Psoas muscle (tissue), 7 donors: ENCODE measurements at regions not wholly inside any gene's neighbourhood (a gene's known extent, or its start where the extent isn't known, plus 50 kb on each side); places are given as distances from the start of the nearest gene placed in this dataset.

ENCODE experiments used
- ATAC-seq, 4 donors: fragments of 200-7000 bp; cut with Tn5 transposase; one replicate each; pipeline ENCODE4 v1.9.1; 2020; ENCODE audit warnings: moderate library complexity in 3 of 4, mild to moderate bottlenecking in 2 of 4
- DNase-seq, 2 donors: peaks; one replicate each; pipeline ENCODE4 v3.0.0-alpha.2; 2020
- H3K27ac ChIP-seq: fragments of 200-600 bp; one replicate; pipeline ENCODE4 v1.8.0; 2022
- H3K27me3 ChIP-seq, 3 donors: fragments of 200-600 bp in 1 of 3; one replicate each; pipeline versions ENCODE4 v1.6.1 to v1.8.0; 2013 to 2022; ENCODE audit warnings: low read length in 2 of 3, mild to moderate bottlenecking in 2 of 3, moderate library complexity in 1 of 3; ENCODE audit not compliant: insufficient read depth in 3 of 3
- H3K36me3 ChIP-seq, 2 donors: fragments of 200-600 bp in 1 of 2; one replicate each; pipeline versions ENCODE4 v1.6.1 to v1.8.0; 2013 to 2022; ENCODE audit warnings: low read depth in 1 of 2, mild to moderate bottlenecking in 1 of 2, moderate library complexity in 1 of 2; ENCODE audit not compliant: insufficient read depth in 1 of 2
- H3K4me1 ChIP-seq: fragments of 200-600 bp; one replicate; pipeline ENCODE4 v1.8.0; 2022
- H3K4me3 ChIP-seq: fragments of 200-600 bp; one replicate; pipeline ENCODE4 v1.8.0; 2022; ENCODE audit warnings: mild to moderate bottlenecking
- H3K9me3 ChIP-seq: fragments of 200-600 bp; one replicate; pipeline ENCODE4 v1.8.0; 2022
- WGBS, 3 donors: extraction: QIAGEN DNeasy Blood & Tissue Kit; methylation state at CpG; one replicate each; pipeline versions ENCODE4 v1.1.6 to v1.1.7; 2013; 5-methylcytosine and 5-hydroxymethylcytosine counted together
- intact Hi-C, 2 donors: fragments of 100-400 bp; cut with DNase I; formaldehyde crosslinking; loops; one replicate each; pipeline versions ENCODE4 v1.11.0 to v1.14.2; 2022
- TF ChIP-seq, protein P1 (sequence below): fragments of 200-600 bp; IDR thresholded peaks from one replicate; pipeline ENCODE4 v1.8.0; 2022; ENCODE audit warnings: antibody characterized with exemption
- donor health status: healthy with polysubstance abuse.
- donor health status: DM: no; HTN: no; CAD: no; lungs with moderate emphysema.
- donor health status: Bipolar disorder and iron deficiency.
- donor health status: healthy.
- donor health status: DM: yes; HTN: yes; CAD: no.
- donor health status: DM: no; HTN: no; CAD: no.
- donor health status: DM: yes; HTN: yes; CAD: no.

DNA sequence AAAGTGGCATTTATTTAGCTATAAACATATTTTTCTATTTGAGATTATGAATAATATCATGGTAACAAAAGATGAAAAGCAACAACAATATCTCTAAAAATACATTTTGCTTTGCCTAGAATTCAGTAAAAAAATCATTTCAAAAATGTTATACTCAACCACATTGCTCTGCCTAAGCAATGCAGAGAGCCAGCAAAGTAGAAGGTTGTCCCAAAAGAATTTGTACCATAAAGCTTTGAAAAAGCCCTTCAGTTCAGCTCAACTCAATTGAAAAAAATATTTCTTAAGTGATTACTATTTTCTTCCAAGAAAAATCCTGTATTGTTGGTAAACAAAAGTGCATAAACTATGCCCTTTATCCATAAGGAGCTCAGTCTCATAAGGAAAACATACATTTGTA, 301.2 kb upstream of the ARSJ start:
- Histone ChIP-seq H3K9me3 (no peaks in the 10 kb centered on the region), H3K4me3 (no peak overlapping the region), H3K4me1 (no peaks in the 10 kb centered on the region), H3K36me3 (no peaks in the 10 kb centered on the region), H3K27ac (no peak overlapping the region), H3K27me3 (peaks cover 0 to 1% (median 0%) of the 10 kb centered on the region in 3 donors)
- DNase-seq (no peak), ATAC-seq (no peak)
- TF ChIP-seq, protein P1, sequence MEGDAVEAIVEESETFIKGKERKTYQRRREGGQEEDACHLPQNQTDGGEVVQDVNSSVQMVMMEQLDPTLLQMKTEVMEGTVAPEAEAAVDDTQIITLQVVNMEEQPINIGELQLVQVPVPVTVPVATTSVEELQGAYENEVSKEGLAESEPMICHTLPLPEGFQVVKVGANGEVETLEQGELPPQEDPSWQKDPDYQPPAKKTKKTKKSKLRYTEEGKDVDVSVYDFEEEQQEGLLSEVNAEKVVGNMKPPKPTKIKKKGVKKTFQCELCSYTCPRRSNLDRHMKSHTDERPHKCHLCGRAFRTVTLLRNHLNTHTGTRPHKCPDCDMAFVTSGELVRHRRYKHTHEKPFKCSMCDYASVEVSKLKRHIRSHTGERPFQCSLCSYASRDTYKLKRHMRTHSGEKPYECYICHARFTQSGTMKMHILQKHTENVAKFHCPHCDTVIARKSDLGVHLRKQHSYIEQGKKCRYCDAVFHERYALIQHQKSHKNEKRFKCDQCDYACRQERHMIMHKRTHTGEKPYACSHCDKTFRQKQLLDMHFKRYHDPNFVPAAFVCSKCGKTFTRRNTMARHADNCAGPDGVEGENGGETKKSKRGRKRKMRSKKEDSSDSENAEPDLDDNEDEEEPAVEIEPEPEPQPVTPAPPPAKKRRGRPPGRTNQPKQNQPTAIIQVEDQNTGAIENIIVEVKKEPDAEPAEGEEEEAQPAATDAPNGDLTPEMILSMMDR, result no peak
- intact Hi-C loops, result no loop called here

DNA sequence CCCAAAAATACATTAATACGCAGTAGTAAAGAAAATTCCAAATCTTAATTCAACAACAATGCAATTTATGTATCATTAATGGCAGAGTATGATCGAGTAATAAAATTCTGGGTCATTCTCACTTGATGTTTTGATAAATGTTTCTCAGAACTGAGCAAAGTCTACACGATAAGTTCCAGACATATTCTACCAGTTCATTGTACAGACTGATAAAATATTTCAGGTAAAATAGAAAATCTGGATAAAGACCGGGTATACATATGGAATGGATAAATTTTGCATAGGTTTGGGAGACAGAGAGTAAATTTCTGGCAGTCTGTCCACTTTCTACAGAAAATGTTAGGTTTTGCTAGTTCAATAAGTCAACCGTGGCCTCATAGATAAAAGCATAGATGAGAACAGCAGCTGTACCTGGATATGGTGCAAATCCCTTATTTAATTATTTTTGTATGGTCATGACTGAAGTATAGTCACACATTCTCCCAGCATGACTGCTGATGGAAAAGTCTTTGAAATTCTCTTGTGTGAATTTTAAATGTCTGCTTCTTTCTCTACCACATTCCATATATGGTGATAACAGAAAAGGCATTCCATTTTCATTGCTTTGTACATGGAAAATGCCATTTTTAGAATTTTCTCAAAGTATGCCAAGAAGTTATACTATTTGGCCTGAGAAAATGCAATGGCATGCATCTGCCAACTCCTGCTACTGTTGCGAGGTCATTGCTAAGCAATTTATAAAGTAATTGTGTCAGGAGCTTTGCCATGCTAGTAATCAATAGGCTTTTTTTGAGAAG, 301.9 kb upstream of the ARSJ start:
- WGBS, 3 donors, result 55 to 67% (median 66%) methylated on average over 6 of the region's 6 CpGs
- Histone ChIP-seq H3K4me1 (no peaks in the 10 kb centered on the region), H3K27ac (no peak overlapping the region), H3K9me3 (no peaks in the 10 kb centered on the region), H3K36me3 (no peaks in the 10 kb centered on the region), H3K4me3 (no peak overlapping the region), H3K27me3 (no peaks in the 10 kb centered on the region)
- ATAC-seq (no peak), DNase-seq (no peak)
- intact Hi-C loops, result no loop called here
- TF ChIP-seq, protein P1, result no peak

DNA sequence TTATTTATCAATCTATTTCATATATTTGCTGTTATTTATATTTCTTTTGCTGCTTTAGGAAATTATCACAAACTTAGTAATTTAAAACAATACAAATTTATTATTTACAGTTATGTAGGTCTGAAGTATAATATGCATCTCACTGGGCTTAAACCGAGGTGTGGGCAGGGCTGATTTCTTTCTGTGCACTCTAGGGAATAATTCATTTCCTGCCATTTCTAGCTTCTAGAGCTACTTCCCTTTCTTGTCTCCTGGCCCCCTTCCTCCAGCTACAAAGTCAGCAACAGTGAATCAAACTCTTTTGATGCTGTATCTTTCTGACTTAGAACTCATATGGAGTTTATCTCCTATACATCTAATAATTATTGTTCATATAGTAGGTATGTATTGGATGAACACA, 303.5 kb upstream of the ARSJ start:
- ATAC-seq (no peak), DNase-seq (no peak)
- no peaks in the 10 kb centered on the region for H3K9me3 ChIP-seq
- TF ChIP-seq, protein P1, result no peak
- WGBS, 3 donors, result 31 to 39% (median 32%) methylated on average over 1 of the region's 1 CpG
- no peak overlapping the region for H3K27ac ChIP-seq
- intact Hi-C loops, result no loop called here
- no peaks in the 10 kb centered on the region for H3K4me1 ChIP-seq
- no peaks in the 10 kb centered on the region for H3K36me3 ChIP-seq
- H3K27me3 ChIP-seq, result no peaks in the 10 kb centered on the region
- no peak overlapping the region for H3K4me3 ChIP-seq

DNA sequence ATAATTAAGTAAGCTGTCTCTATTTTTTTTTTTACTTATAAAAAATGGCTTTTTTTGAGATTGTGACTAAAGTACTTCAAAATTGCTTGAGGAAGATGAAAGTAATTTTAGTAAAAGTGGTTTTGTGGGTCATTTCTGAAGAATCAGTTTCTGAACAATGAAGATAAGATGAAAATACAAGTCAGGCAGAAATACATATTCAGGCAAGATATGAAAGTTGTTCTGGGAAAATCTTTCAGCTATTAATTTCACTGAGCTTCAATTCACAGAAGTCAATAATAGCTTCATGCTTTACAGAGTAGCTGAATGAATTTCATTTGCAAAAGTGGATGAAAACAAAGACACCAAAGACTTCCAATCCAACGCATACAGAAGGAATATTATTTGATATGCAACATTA, 305.2 kb upstream of the ARSJ start:
- WGBS, 3 donors, result 81 to 100% (median 87%) methylated on average over 1 of the region's 1 CpG
- intact Hi-C loops, result no loop called here

More for the DNA sequence above, 305.2 kb upstream of the ARSJ start:
- Histone ChIP-seq H3K27me3 (no peaks in the 10 kb centered on the region), H3K27ac (no peak overlapping the region), H3K4me3 (no peak overlapping the region), H3K36me3 (no peaks in the 10 kb centered on the region), H3K4me1 (no peaks in the 10 kb centered on the region), H3K9me3 (no peaks in the 10 kb centered on the region)
- DNase-seq, result no peak
- TF ChIP-seq, protein P1, result no peak
- ATAC-seq, result no peak
